IMR-90 (cell line): ENCODE measurements at regions not wholly inside any gene's neighbourhood (a gene's known extent, or its start where the extent isn't known, plus 50 kb on each side); places are given as distances from the start of the nearest gene placed in this dataset.

Source experiments
- ATAC-seq: fragments of 200-7000 bp; cut with Tn5 transposase; 2 replicates; pipeline ENCODE4 v1.9.1; 2020; ENCODE audit warnings: low read depth, mild to moderate bottlenecking, moderate library complexity
- BruUV-seq: library from RNA; stranded (reverse); fragments of 400-500 nt; replicated peaks from 2 replicates; lab custom pipeline; 2021; lab: Mats Ljungman, UMichigan
- CTCF ChIA-PET: fragments of 300-600 bp; formaldehyde crosslinking; extraction: SDS; loops from one replicate; lab custom pipeline; 2021; ENCODE audit warnings: antibody characterized with exemption; lab: Yijun Ruan, JAX
- POLR2A ChIA-PET: fragments of 300-600 bp; sonication (Branson Sonifier 250); formaldehyde crosslinking; loops from one replicate; lab custom pipeline; 2022; ENCODE audit warnings: antibody characterized with exemption; ENCODE audit not compliant: unreplicated experiment; lab: Charles Lee
- DNase-seq: peaks from one replicate; pipeline ENCODE4 v3.0.0; 2013
- H2AFZ ChIP-seq: replicated peaks from 2 replicates; pipeline ENCODE3; 2013; ENCODE audit warnings: low read length, mild to moderate bottlenecking; ENCODE audit not compliant: poor library complexity
- H2AK5ac ChIP-seq: 2 replicates; pipeline ENCODE4 v1.6.1; 2013; ENCODE audit warnings: low read depth, low read length, inconsistent platforms
- H2AK9ac ChIP-seq: replicated peaks from 2 replicates; pipeline ENCODE3; 2013; ENCODE audit warnings: mild to moderate bottlenecking, low read depth, low read length, moderate library complexity; ENCODE audit not compliant: poor library complexity
- H2BK120ac ChIP-seq: 2 replicates; pipeline ENCODE4 v1.6.1; 2013; ENCODE audit warnings: low read depth, low read length, inconsistent platforms
- H2BK15ac ChIP-seq: 3 replicates; pipeline ENCODE4 v1.6.1; 2013; ENCODE audit warnings: low read depth, low read length, inconsistent platforms
- H2BK20ac ChIP-seq: 2 replicates; pipeline ENCODE4 v1.6.1; 2013; ENCODE audit warnings: low read depth, mild to moderate bottlenecking, inconsistent platforms, low read length, moderate library complexity
- H2BK5ac ChIP-seq: 2 replicates; pipeline ENCODE4 v1.6.1; 2013; ENCODE audit warnings: mild to moderate bottlenecking, low read depth, low read length, inconsistent platforms; ENCODE audit not compliant: poor library complexity, severe bottlenecking
- H3K14ac ChIP-seq: replicated peaks from 2 replicates; pipeline ENCODE4 v1.6.1; 2013; ENCODE audit warnings: low read depth, low read length, inconsistent platforms
- H3K18ac ChIP-seq: 2 replicates; pipeline ENCODE4 v1.6.1; 2013; ENCODE audit warnings: low read depth, low read length, control low read depth
- H3K23ac ChIP-seq: 2 replicates; pipeline ENCODE4 v1.6.1; 2013; ENCODE audit warnings: low read depth, low read length, inconsistent platforms
- H3K27ac ChIP-seq: 2 replicates; pipeline ENCODE4 v1.5.1; 2013; ENCODE audit warnings: mild to moderate bottlenecking, control low read depth, low read length; ENCODE audit not compliant: insufficient read depth
- H3K27me3 ChIP-seq: 2 replicates; pipeline ENCODE4 v1.6.1; 2013; ENCODE audit warnings: low read length; ENCODE audit not compliant: control insufficient read depth, insufficient read depth
- H3K36me3 ChIP-seq: 2 replicates; pipeline ENCODE4 v1.6.1; 2013; ENCODE audit warnings: low read length, mixed read lengths; ENCODE audit not compliant: control insufficient read depth, insufficient read depth
- H3K4ac ChIP-seq: 2 replicates; pipeline ENCODE4 v1.6.1; 2013; ENCODE audit warnings: low read depth, low read length, inconsistent platforms
- H3K4me1 ChIP-seq: 2 replicates; pipeline ENCODE4 v1.6.1; 2013; ENCODE audit warnings: low read length, mixed read lengths; ENCODE audit not compliant: control insufficient read depth, insufficient read depth
- H3K4me2 ChIP-seq: 2 replicates; pipeline ENCODE4 v1.6.1; 2013; ENCODE audit warnings: low read depth, mild to moderate bottlenecking, control low read depth, low read length, moderate library complexity
- H3K4me3 ChIP-seq: 2 replicates; pipeline ENCODE4 v1.5.1; 2013; ENCODE audit warnings: low read depth, mild to moderate bottlenecking, control low read depth, low read length, moderate library complexity; ENCODE audit not compliant: insufficient read depth
- H3K56ac ChIP-seq: 2 replicates; pipeline ENCODE4 v1.6.1; 2013; ENCODE audit warnings: low read length, inconsistent platforms; ENCODE audit not compliant: insufficient read depth; ENCODE audit errors: extremely low read depth
- H3K79me1 ChIP-seq, 2 experiments: 2 replicates each; pipeline ENCODE4 v1.6.1; 2013; ENCODE audit warnings: low read length in 2 of 2, inconsistent platforms in 1 of 2, low read depth in 1 of 2
- H3K9ac ChIP-seq: 2 replicates; pipeline ENCODE4 v1.6.1; 2013; ENCODE audit warnings: low read depth, low read length, control low read depth
- H3K9me1 ChIP-seq: 2 replicates; pipeline ENCODE4 v1.6.1; 2013; ENCODE audit warnings: low read length, inconsistent platforms; ENCODE audit not compliant: insufficient read depth
- H3K9me3 ChIP-seq: 2 replicates; pipeline ENCODE4 v1.6.1; 2013; ENCODE audit warnings: low read length; ENCODE audit not compliant: control insufficient read depth, insufficient read depth
- H4K20me1 ChIP-seq: 2 replicates; pipeline ENCODE4 v1.6.1; 2013; ENCODE audit warnings: low read length, inconsistent platforms; ENCODE audit not compliant: insufficient read depth
- H4K5ac ChIP-seq: 2 replicates; pipeline ENCODE4 v1.6.1; 2013; ENCODE audit warnings: mild to moderate bottlenecking, low read depth, low read length, control low read depth
- H4K8ac ChIP-seq, 2 experiments: 2 replicates each; pipeline ENCODE4 v1.6.1; 2013; ENCODE audit warnings: low read depth in 2 of 2, low read length in 2 of 2, control low read depth in 1 of 2, inconsistent platforms in 1 of 2
- H4K91ac ChIP-seq: 2 replicates; pipeline ENCODE4 v1.6.1; 2013; ENCODE audit warnings: low read depth, low read length, inconsistent platforms; ENCODE audit not compliant: insufficient read depth
- BHLHE40 ChIP-seq: fragments of 150-350 bp; IDR thresholded peaks from 2 replicates; pipeline ENCODE4 v1.6.1; 2016; ENCODE audit warnings: mild to moderate bottlenecking, low read depth, low read length
- CHD1 ChIP-seq: IDR thresholded peaks from 2 replicates; pipeline ENCODE4 v1.6.1; 2012; ENCODE audit warnings: low read depth, low read length, improper control_type of control experiment
- CTCF ChIP-seq: conservative IDR thresholded peaks from 2 replicates; pipeline ENCODE4 v1.5.1; 2012; ENCODE audit warnings: mild to moderate bottlenecking, low read depth, low read length, improper control_type of control experiment
- ELK1 ChIP-seq: fragments of 150-350 bp; IDR thresholded peaks from 2 replicates; pipeline ENCODE4 v1.6.1; 2016; ENCODE audit warnings: low read depth, mild to moderate bottlenecking, low read length, moderate library complexity, borderline replicate concordance
- FOS ChIP-seq: fragments of 150-350 bp; IDR thresholded peaks from 2 replicates; pipeline ENCODE4 v1.6.1; 2016; ENCODE audit warnings: low read depth, low read length
- MAFK ChIP-seq: IDR thresholded peaks from 2 replicates; pipeline ENCODE4 v1.6.1; 2012; ENCODE audit warnings: low read depth, low read length, improper control_type of control experiment
- MAZ ChIP-seq: IDR thresholded peaks from 2 replicates; pipeline ENCODE4 v1.6.1; 2012; ENCODE audit warnings: low read depth, mild to moderate bottlenecking, low read length, improper control_type of control experiment, moderate library complexity, borderline replicate concordance
- MXI1 ChIP-seq: IDR thresholded peaks from 2 replicates; pipeline ENCODE4 v1.6.1; 2012; ENCODE audit warnings: low read depth, mild to moderate bottlenecking, low read length, moderate library complexity, borderline replicate concordance
- RAD21 ChIP-seq: IDR thresholded peaks from 2 replicates; pipeline ENCODE4 v1.6.1; 2012; ENCODE audit warnings: low read length, improper control_type of control experiment
- RCOR1 ChIP-seq: IDR thresholded peaks from 2 replicates; pipeline ENCODE4 v1.6.1; 2012; ENCODE audit warnings: mild to moderate bottlenecking, low read length, improper control_type of control experiment; ENCODE audit not compliant: insufficient replicate concordance
- RFX5 ChIP-seq: IDR thresholded peaks from 2 replicates; pipeline ENCODE4 v1.8.0; 2012; ENCODE audit warnings: low read depth, mild to moderate bottlenecking, low read length, moderate library complexity
- SMC3 ChIP-seq: fragments of 150-350 bp; IDR thresholded peaks from 2 replicates; pipeline ENCODE4 v1.6.1; 2016; ENCODE audit warnings: low read depth, mild to moderate bottlenecking, antibody characterized with exemption, low read length, moderate library complexity
- WGBS, 2 experiments: methylation state at CpG; one replicate each; pipeline versions ENCODE4 v1.1.5 to v1.1.7; 2013; ENCODE audit warnings: missing lambda C conversion rate in 2 of 2; ENCODE audit not compliant: insufficient read length in 1 of 2; ENCODE audit errors: extremely low coverage in 2 of 2; 5-methylcytosine and 5-hydroxymethylcytosine counted together
- dilution Hi-C: fragments of 300-500 bp; cut with HindIII; formaldehyde crosslinking; loops from one replicate; pipeline ENCODE4 v1.14.3; 2018; ENCODE audit warnings: low sequenced_read_pairs; ENCODE audit not compliant: unreplicated experiment
- in situ Hi-C: fragments of 300-500 bp; cut with MboI; formaldehyde crosslinking; loops from 3 replicates; pipeline ENCODE4 v1.14.3; 2019; ENCODE audit warnings: low sequenced_read_pairs, inconsistent platforms, mixed read lengths
- intact Hi-C: fragments of 100-400 bp; cut with micrococcal nuclease; formaldehyde crosslinking; loops from 2 replicates; pipeline ENCODE4 v1.10.0; 2022

- Histone ChIP-seq H2BK120ac (no peak overlapping the region), H3K27me3 (peaks cover 24% of the 10 kb centered on the region), H2AK9ac (no peak overlapping the region), H3K9ac (no peak overlapping the region), H2AK5ac (no peak overlapping the region), H2AFZ (no peak overlapping the region), H4K8ac (no peak overlapping the region), H2BK5ac (no peak overlapping the region), H3K4ac (no peak overlapping the region), H3K14ac (no peak overlapping the region), H3K4me2 (no peak overlapping the region), H3K27ac (no peak overlapping the region), H3K9me3 (no peaks in the 10 kb centered on the region), H2BK20ac (no peak overlapping the region), H4K20me1 (no peaks in the 10 kb centered on the region), H4K5ac (no peak overlapping the region), H3K4me3 (no peak overlapping the region), H4K91ac (no peak overlapping the region), H3K23ac (no peak overlapping the region), H3K4me1 (no peaks in the 10 kb centered on the region), H2BK15ac (no peak overlapping the region), H3K36me3 (no peaks in the 10 kb centered on the region), H3K56ac (no peak overlapping the region), H3K9me1 (no peaks in the 10 kb centered on the region; the same call in 1 of the 2 replicates), H3K18ac (no peak overlapping the region), H3K79me1 (no peaks in the 10 kb centered on the region)
- dilution Hi-C loops (no loop called here), intact Hi-C loops (no loop called here), in situ Hi-C loops (no loop called here)
- no TSS peak for BruUV-seq
- WGBS, 2 experiments, result no CpG with 5 or more reads among the region's 4 CpGs
- ChIA-PET CTCF (no interaction called here), POLR2A (no interaction called here)
- DNase-seq, result no peak
- TF ChIP-seq MXI1, result no peak
- no peak for TF ChIP-seq RAD21
- TF ChIP-seq ELK1, result no peak
- no peak for TF ChIP-seq CTCF
- no peak for TF ChIP-seq MAZ
- no peak for TF ChIP-seq BHLHE40
- no peak for TF ChIP-seq CHD1
- TF ChIP-seq SMC3, result no peak
- TF ChIP-seq RCOR1, result no peak
- no peak for TF ChIP-seq MAFK
- TF ChIP-seq FOS, result no peak
- TF ChIP-seq RFX5, result no peak
- ATAC-seq, result no peak
Measured at GRCh38 chr1:38781872-38782617, 77.5 kb downstream of the RRAGC start.
